COLO668 (cell line): ENCODE measurements at regions not wholly inside any gene's neighbourhood (a gene's known extent, or its start where the extent isn't known, plus 50 kb on each side); places are given as distances from the start of the nearest gene placed in this dataset.
"Not testable (repeated sequence)": the region's sequence is repeated elsewhere in the genome, so short reads cannot be mapped to it uniquely, and the experiment has no call there.

ENCODE experiments used
- DNase-seq: peaks from one replicate; lab custom pipeline; 2025; ENCODE audit not compliant: unreplicated experiment; lab: John Stamatoyannopoulos, UW

DNA sequence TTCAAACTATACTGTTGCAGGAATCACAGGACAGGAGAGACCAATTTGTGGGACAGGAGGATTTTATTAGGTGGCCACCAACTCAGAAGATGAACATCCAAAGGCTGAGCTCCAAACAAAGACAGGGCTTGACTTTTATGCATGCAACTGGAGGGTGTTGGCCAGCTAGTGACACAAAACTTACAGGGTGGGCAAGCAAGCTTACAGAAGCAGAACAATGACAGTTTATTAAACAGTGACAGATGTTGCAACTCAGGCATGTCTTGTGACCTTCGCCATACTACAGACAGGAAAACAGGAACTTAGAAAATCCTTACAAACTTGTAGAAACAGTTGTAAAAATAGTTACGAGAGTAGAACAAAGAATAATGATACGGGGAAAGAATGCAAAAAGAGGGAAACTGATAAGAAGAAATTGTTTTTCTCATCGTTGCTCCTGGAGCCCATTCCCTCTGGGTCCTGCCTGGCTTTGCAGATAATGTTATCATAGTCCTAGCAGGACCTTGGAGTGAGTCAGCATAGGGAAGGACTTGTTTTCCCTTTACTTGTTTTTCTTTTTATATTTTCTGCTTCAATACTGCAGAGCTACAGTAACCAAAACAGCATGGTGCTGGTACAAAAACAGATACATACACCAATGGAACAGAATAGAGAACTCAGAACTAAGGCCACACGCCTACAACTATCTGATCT lies 2083.0 kb upstream of the ACO1 start:
- DNase-seq = no peak

DNA sequence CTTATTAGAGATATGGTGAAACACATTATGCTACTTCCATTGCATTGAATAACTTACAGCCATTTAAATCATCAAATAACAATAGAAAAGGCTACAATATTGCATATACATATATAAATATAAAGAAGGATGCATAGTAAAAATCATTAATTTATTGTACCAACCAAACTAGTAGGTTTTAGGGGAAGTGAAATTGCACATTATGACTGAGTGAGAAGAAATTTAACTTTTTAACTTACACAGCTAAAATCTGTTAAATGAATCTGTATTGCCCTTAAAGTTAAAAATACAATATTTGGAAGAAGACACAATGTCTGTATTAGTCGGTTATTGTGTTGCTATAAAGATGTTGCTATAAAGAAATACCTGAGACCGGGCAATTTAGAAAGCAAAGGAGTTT lies 2073.7 kb upstream of the ACO1 start:
- DNase-seq = no peak

DNA sequence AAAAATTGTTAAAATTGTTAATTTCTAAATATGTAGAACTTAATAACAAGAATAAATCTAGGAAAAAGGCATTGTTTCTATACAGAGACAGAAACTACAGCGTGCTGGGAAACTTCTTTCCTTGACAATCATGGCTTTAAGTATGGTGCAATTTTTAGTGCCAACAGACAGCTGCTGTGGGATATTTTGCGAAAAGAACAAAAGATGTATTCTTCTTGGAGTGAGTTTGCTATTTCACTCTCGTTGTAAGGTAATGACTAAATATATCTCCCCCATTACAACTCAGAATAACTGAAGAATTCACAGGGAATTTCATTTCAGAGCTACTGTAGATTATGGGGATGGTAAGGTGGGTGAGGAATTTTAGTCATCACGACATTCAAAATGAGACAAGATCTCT lies 2055.0 kb upstream of the ACO1 start:
- DNase-seq = no peak

DNA sequence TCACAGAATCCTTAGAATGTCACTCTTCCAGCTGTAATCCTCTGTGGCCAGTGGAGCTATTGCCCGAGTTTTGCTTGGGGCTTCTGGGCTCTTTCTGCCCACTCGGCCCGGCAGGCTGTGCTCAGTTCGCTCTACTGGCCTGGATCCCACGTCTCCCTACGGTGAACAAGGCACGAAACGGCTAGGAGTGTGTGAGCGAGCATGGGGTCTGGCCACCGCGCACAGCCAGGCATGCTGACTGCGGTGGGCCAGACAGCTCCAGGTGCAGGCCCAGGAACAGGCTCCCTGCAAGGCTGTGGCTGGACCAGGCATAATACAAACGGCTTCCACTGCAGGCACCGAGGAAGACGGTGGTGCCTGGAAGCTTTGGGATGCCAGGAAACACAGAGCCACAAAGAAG lies 2035.5 kb upstream of the ACO1 start:
- no peak for DNase-seq

DNA sequence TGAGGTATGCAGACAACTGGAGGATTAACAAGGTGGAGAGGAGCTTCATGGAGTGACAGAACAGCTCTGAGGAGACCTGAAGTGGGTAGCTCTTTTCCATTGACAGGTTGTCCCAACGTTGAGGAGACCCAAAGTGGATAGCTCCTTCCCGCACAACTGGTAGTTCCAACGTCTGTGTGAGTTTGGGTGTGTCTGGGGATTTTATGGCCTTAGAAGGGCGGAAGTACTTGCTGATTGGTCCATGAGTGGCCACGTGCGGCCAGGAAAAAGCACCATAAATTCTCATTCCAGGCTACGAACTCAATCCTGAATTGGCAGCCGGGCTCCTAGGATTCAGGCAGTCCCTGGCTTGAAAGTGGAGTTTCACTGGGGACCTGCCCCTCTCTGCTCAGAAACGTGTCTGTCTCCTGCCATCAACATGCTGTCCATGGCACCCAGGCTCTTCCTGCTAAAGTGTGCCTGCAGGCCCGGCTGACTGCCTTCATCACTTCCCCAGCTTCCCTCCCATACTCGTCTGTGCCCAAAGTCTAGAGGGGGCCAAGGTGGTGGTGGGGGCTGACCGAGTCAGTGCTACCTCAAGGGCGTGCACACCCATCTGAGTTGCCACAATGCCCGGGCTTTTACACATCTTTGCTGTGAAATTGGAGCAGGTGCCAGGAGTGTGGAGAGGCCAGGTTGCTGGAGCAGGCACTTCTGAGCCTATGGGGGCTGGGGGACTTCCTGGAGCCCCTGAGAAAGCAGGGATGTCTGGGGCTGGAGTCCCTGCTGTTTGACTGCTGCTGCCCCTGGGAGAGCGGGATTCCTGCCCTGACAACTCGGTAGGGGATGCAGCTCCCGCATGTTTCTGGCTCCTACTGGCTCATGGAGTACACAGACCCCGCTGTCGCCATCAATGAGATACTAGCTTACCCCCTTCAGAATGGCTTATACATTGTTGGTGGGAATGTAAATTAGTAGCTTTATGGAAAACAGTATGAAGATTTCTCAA lies 2034.6 kb upstream of the ACO1 start:
- DNase-seq = no peak

DNA sequence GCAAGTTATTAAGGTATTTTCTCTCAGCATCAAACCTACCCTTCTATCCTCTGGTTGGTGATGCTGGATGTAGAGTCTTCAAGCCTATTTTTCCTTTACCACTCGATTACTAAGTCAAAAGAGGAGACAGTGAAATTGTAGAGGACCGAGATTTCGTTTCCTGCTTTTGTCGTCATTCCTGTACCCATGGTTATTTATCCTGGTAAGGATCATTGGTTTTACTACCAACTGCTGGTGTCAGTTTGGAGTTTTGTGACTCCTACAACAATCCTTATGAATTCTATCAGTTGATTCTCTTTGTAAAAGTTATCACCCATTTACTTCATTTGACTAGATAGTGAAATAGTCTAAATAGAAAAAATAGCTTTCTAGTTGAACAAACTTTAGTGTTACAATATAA lies 2028.2 kb upstream of the ACO1 start:
- DNase-seq = no peak

DNA sequence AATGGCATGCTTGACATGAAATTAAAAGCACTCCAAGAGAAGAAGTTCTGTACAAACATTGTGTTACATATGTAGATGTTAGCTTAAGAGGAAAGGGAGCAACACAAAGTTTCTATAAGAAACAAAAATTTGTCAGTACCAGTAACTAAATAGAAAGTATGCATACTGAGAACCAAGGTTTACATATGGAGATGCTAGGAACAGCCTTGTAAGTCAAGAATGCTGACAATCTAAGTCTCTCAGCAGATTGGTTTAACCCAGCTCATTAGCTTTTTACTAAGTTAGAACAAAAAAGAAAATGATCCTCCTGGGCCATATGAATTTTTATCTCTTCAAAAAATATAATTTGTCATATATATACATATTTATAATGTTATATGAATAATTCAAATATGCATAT lies 2022.1 kb upstream of the ACO1 start:
- DNase-seq = no peak

DNA sequence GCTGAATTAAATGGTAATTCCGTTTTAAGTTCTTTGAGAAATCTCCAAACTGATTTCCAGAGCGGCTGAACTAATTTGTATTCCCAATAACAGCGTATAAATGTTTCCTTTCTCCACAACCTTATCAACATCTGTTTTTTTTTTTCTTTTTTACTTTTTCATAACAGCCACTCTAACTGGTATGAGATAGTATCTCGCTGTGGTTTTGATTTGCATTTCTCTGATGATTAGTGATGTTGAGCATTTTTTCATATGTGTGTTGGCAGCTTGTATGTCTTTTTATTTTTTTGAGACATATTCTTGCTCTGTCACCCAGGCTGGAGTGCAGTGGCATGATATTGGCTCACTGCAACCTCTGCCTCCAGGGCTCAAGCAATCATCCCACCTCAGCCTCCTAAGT lies 2018.3 kb upstream of the ACO1 start:
- DNase-seq = not testable (repeated sequence)

DNA sequence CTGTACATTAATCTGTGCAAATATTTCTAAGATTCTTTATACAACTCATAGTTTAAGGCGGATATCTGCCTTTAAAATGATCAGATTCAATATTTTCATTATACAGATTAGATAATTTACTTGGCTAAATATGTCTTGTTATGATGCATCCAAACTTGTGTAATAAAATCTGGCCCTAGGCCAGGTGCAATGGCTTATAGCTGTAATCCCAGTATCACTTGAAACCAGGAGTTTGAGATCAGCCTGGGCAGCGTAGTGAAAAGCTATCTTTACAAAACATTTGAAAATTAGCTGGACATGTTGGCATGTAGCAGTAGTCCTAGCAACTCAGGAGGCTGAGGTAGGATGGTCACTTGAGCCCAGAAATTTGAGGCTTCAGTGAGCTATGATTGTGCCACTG lies 2002.2 kb upstream of the ACO1 start:
- DNase-seq = no peak

DNA sequence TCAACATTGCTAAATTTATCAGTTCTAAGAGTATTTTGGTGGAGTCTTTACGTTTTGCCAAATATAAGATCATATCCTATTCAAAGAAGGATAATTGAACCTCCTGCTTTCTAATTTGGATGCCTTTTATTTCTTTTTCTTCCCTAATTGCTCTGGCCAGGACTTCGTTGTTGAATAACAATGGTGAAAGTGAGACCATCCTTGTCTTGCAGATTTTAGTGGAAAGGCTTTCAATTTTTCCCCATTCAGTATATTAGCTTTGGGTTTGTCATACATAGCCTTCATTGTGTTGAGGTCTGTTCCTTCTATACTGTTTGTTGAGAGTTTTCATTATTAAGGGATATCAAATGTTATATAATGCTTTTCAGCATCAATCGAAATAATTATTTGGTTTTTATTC lies 1974.2 kb upstream of the ACO1 start:
- no peak for DNase-seq

DNA sequence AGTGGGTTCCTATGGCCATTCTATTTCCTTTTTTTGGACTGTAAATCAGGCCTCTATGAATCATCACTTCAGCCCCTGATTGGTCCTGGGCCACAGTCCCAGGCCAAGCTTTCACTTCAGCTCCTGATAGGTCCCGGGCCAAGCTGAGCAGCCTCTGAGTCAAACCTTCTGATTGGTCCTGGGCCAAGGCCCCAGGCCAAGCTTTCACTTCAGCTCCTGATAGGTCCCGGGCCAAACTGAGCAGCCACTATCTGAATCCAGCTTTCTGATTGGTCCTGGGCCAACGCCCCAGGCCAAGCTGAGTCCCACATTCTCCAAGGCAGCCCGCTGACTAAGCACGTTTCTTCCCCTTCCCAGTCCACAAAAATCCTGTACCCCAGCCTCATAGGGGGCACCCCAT lies 1972.9 kb upstream of the ACO1 start:
- DNase-seq = no peak

DNA sequence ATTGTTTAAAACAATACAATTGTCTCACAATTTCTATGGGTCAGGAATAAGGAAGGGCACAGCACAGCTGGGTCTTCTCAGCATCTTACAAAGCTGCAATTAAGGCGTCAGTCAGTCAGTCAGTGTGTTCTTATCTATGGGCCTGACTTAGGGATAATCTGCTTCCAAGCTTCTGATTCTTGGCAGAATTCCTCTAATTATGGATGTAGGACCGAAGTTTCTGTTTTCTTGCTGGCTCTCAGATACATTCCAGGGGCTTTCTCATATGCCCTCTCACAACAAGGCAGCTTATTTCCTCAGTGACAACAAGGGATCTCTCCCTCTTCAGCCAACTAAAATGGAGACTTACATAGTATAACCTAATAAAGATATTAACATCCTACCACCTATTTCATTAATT lies 1925.3 kb upstream of the ACO1 start:
- no peak for DNase-seq

DNA sequence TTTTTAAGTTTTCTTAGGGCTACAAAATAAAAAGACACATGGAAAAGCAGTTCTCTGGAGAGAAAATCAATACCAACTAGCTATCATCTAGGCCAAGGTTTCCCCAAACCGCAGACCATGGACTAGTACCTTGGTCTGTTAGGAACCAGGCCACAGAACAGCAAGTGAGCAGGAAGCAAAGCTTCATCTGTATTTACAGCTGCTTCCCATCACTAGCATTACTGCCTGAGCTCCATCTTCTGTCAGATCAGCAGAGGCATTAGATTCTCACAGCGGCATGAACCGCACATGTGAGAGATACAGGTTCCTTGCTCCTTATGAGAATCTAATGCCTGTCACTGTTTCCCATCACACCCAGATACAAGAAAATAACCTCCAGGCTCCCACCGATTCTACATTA lies 1907.6 kb upstream of the ACO1 start:
- DNase-seq = no peak

DNA sequence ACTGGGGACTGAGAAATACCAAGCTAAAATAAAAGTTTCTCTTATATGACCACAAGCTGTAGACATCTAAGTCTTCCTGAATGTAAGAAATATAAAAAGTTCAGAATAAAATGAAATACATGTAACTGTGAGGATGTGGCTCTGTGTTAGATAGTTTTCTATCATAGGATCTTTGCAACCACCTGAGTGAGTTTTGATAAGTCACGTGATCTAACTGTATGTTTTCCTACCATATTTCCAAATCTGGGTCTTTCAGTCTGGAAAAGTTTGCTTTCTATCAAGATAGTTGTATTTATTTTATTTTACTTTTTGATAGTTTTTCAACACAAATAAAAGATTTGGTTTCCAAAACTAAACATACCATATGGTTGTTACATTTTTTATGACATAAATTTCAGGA lies 1905.8 kb upstream of the ACO1 start:
- no peak for DNase-seq

DNA sequence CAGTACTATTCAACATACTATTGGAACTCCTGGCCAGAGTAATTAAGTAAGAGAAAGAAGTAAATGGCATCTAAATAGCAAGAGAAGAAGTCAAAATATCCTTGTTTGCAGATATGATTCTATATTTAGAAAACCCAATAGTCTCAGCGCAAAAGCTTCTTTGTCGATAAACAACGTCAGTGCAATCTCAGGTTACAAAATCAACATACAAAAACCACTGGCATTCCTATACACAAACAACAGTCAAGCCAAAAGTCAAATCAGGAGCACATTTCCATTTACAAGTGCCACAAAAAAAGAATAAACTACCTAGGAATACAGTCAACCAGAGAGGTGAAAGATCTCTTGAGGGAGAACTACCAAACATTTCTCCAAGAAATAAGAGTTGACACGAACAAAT lies 1901.9 kb upstream of the ACO1 start:
- DNase-seq = no peak

DNA sequence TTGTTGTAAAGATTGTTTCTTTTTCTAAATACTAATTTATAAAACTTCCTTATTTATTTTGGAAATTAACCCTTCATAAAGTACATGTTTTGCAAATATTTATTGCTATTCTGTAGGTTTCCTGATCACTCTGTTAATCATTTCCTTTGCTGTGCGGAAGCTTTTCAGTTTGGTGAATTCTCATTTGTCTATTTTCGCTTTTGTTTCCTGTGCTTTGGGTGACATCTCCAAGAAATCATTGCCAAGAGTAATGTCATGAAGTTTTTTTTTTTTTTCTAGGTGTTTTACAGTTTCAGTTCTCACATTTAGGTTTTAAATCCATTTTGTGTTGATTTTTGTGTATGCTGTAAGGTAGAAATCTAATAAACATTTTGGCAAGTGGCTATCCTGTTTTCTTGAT lies 1899.8 kb upstream of the ACO1 start:
- DNase-seq = no peak

DNA sequence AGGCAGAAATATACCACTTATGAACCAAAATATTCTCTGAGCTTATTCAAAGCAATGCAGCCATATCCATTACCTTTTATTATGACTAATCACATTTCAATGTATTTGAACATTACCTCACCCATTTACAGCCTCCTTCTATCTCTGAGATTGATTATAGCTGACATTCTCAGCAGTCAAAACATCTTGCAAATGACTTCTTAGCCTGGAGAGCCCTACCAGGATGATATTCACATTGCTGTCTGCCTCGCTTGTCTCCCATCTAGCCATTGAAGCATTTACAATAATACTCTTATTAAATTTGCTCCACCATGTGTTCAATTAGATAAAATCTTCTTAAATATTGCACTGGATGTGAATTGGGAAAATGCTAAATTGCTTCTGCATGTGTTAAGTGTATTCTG lies 1879.9 kb upstream of the ACO1 start:
- no peak for DNase-seq

DNA sequence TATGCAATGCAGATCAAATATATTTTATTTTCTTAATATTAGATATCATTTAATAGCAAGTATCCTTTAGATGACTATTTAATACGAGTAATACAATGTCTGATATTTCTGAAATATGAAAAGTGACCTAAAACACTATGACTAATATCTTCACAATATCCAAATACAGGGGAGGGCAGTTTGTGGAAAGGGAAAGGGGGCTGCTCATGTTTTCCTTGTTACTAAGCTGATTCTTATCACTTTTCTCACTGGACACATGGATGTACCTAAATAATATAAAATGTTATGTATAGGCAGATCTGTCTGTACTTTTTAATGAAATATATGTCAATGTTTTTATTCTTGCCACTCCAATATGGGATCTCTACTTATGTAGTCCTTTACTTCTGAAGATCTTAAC lies 1879.1 kb upstream of the ACO1 start:
- DNase-seq = no peak

DNA sequence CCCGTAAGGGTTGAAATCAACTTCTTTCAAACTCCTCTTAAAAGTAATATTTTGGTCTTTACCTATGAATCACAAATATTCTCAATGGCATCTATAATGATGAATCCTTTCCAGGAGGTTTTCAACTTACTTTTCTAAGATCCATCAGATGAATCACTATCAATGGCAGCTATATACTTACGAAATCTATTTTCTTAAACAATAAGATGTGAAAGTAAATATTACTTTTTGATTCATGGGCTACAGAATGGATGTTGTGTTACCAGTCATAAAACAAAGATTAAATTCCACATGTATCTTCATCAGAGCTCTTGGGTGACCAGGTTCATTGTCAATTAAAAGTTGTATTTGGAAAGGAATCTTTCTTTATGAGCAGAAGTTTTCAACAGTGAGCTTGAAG lies 1877.7 kb upstream of the ACO1 start:
- no peak for DNase-seq

DNA sequence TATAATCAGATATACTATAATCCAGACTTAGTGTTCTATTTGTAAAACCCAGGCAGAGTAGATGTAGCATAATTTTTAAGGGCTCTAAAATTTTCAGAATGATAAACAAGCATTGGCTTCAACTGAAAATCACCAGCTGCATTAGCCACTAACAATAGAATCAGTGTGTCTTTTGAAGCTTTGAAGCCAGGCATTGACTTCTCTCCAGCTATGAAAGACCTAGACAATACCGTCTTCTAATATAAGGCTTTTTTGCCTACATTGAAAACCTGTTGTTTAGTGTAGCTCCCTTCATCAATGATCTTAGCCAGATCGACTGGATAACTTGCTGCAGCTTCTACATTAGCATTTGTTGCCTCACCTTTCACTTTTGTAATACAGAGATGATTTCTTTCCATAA lies 1877.3 kb upstream of the ACO1 start:
- DNase-seq = no peak

DNA sequence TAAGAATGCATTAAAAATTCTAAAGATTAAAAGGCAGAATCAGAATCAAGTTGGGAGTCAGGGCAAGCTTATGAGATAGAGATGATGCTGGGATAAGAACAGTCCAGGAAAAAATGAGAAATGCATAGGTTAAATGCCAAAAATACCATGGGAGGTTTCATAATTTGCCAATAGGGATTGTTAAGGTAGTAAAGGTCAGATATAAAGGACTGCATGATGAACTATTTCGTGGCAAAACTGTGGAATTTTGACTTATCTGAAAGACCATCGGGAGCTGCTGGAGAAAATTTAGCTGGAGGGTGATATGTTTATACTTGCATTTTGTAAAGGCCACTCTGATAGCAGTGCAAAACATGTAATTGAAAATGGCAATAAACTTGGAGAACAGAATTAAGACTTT lies 1872.8 kb upstream of the ACO1 start:
- no peak for DNase-seq

DNA sequence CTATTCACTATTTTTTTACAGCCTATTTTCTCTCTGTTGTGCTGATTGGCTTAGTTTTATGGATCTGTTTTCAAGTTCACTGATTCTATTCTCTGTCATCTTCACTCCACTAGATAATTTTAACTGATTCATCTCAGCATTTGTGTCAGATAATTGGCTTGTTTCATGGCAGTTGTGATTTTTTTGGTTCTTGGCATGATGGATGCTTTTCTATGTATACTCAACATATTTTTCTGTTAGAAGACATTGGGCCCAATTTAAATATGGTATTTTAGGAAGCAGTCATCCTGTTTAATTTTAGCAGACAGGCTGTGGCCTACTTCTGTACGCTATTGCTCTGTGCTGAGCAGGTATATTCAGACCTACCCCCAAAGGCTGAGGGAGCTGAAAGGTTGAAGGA lies 1865.3 kb upstream of the ACO1 start:
- no peak for DNase-seq

DNA sequence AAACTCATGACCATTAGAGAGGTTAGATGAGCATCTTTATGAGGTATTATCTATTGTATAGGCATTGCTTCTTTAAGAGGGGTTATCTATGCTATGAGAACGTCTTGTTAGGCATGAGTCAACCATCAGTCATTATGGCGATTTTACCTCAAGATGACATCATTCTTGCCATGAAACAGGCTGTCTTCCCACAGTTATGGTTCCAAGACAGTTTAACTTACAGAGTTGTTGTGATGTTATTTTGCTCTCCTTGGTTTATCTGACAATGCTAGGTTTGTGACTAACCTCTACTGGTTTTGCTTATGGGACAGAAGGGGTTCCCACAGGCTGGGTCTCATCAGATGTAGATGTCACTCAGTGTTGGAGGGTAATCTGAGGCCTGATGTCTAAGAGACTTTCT lies 1864.7 kb upstream of the ACO1 start:
- no peak for DNase-seq
